ENCODE measurements at regions not wholly inside any gene's neighbourhood (a gene's known extent, or its start where the extent isn't known, plus 50 kb on each side); places are given as distances from the start of the nearest gene placed in this dataset.

DNA sequence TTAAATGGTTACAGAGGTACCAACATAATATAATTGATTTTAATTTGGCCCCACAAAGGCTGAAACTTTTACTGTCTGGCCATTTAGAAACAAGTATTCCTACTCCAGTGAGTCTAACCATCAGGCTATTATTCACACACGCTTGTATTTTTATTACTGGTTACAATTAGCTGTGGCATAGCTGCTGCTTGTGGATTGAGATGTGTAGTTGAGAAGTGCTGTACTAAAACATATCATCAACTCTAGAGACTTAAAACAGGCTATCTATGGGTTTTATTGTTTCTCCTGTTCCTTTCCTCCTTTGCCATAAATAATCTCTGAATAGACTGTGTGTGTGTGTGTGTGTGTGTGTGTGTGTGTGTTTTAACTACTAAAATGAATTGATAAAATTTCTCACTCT, 530.2 kb downstream of the CCDC85A start:
- no peak for DNase-seq

DNA sequence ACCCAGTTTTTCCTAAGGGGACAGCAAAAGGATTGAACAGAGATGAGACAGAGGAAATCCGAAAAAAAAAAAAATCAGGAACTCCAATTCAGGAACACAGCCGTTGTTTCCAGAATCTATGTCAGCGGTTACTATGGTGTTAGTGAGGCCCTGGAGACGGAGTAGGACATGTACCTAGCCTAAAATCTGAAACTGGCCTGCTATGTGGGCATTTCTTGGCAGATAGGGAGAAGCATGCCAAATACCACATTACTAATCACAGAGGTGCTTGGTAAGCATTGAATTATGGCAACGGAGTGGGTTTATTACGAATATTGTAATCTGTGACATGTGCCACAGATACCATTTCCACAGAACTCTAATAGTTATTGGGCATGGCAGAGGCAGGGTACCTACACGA, 530.6 kb downstream of the CCDC85A start:
- no peak for DNase-seq

DNA sequence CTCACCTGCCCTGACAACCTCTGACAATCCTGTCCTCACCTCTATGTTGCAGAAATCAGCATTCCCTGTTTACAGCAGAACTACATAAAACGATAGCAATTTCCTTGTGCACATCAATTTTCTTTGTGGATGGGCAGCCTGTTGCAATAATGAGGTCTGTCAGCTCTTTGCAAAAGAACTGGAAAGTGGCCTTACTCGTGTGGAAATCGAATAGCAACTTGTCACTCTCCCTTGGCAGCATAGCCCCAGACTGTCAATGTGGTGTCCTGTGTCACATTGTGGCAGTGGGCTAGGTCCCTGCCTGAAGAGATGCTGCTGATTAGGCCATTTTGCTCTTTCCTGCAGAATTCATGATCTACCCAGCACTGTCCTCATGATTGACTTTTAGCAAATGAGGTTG, 531.9 kb downstream of the CCDC85A start:
- no peak for DNase-seq

DNA sequence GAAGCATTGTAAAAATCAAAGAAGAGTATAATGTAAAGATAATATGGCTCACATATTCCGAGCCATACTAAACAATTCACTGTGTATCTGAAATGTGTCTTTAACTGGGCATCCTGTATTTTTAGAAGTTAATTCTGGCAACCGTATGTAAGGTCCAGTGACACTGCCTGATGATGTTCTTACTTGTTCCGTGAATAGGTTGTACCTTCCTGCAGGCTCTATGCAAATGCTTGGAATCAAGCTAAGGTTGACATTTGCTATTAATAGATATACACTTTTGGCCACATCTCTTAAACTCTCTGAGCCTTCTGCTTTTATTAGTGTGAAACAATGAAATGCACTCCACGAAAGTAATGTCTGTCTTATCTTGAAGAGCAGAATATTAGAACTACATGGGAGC, 534.6 kb downstream of the CCDC85A start:
- DNase-seq: no peak

DNA sequence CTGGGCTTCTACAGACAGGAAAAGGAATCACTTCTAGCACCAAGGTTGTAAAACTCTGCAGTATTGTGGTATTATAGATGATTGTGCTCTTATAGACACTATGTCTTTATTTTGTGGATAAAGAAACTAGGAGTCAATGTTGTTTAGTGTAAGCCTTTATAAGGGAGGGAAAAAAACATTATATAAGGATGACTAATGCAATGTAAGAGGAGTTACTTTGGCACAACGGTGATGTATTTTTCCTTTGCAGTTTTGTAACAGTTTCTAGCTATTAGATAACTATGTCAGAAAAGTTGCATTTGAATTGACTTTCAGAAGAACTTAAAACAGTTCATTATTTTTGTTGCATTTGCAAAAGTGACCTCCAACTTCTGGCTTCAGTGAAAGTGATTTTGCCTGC, 545.4 kb downstream of the CCDC85A start:
- DNase-seq: no peak

DNA sequence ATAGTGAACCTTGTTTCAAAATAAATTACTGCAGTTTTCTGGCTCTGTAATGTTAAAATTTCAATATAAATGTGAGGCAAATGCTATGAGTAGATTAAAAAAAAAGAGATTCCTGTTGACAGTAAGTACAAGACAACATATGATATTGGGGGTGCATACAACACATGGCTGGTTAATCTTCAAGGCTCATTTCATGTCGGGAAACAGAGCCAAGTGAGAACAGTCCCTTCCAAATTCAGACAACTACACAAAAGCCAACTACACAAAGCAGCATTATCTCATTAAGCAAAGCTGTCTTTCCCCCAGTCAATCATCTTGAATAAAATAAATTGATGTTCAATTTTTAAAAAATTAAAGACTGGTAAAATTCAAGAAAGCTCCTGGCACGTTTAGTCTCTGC, 549.2 kb downstream of the CCDC85A start:
- no peak for DNase-seq

DNA sequence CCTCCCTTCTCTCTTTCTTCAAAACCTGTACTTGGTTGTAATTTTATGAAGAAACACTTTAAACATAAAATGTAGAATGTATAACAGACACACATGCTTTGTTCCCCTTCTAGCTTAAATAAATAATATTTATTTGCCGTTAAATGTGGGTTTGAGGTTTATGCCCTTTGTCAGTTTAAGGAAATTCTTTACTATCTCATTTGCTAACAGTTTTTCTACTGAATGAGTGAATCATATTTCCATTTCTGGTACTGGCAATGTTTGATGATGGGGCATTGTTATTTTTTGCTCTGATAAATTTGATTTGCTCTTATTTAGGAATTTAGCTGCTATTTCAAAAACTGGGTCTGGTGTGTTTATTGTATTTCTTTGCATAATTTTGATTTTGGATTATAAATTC, 555.6 kb downstream of the CCDC85A start:
- DNase-seq: no peak

DNA sequence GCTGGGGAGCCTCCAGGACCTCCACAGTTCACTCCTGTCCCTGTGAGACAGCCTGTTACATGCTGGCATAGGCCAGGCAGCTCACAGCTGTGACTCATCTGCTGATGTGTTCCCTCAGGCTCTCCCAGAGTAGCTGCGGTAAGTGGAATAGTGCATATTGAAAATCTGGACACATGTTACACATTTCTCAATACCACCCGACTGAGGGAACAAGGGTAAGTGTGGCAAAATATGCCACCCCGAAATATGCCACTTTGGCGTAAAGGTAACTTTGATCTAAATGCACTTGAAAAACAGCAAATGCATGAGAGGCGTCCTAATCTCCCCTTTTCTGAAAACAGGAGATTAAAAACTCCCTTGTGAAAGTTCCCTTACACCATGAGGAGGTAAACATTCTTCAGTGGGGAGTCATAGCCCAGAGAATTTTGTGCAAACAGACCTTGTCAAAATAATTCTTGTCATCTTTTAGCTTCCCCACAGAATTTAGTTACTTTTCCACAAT, 557.9 kb downstream of the CCDC85A start:
- DNase-seq: no peak

DNA sequence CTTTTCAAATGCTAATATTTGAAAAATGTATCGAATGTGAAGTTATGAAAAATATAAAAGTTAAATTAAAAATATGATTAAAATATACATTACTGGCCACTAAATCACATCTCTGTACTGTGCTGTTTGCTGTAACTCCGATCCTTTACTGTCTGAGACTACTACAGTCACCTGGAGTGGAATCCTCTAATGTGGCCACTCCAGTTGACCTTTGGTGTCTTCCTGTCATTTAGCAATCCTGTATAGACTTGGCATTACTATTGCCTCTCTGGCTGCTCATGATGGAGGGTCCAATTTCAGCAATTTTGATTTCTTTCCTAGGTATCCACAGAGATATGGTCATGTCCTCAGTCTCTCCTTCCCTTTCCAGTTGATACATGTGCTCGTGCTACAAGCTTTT, 560.0 kb downstream of the CCDC85A start:
- no peak for DNase-seq

DNA sequence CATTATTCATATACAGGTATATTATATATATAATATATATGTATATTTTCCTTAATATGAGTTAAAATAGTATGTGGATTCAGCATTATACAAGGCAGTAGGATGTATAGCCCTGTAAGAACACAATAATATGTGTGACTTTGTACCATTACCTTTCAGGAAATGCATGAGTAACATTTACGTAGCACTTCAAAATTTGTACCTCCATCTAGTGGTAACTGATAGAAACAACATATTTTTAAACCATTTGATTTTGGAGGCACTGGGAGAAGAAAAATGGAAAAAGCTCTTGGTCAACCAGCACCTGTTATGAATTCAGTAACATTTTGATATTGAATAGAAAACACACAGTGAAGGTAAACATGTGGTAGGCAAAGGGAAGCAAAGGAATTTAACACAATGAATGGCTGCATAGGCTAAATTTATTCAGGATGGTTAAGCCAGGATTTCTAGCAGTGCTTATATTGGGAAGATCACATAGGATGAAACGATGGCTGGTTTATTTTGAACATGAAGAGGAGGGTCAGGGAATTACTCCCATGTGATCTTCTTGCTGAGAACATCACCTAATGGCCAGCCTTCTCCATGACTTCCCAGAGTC, 565.5 kb downstream of the CCDC85A start:
- no peak for DNase-seq

DNA sequence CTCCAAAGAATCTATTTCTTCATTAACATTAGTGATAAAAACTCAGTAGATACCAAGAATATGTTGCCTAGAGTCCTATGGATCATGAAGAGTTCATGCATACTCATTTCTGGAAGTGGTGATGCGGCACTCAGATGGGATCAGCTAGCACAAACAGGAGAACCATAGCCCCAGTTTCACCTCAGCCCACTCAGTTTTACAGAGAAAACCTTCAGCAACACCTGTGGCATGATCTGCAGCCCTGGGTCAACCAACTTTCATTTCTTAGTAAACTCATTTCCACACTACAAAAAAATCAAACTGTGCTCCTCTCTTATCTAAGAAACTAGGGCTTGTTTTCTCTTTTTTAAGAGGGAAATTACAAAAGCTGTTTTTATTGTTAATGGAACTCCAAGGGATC, 569.4 kb downstream of the CCDC85A start:
- DNase-seq: no peak

DNA sequence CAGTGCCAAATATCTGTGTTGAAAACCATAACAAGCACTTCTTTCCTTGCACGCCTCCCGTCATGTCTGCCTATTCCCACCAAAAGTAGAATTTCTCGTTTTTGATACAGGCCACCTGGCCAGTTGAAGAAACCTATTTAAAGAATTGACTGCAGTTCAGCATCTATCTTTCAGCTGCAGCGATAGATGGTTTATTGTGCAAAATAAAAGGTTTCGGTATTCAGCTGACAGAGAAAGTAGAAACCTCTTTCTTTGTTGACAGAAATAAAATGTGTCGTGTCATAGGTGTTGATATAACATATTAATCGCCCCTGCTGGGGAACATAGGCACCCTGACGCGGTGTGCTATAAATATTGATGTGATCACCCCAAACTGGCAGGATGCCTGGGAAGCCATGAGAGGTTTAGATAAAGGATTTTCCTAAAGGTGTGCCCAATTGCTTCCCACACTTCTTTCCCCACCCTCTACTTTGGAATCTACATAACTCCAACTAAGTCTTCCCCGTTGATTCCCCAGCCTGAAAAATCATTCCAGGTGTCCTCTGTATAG, 570.4 kb downstream of the CCDC85A start:
- DNase-seq: no peak

DNA sequence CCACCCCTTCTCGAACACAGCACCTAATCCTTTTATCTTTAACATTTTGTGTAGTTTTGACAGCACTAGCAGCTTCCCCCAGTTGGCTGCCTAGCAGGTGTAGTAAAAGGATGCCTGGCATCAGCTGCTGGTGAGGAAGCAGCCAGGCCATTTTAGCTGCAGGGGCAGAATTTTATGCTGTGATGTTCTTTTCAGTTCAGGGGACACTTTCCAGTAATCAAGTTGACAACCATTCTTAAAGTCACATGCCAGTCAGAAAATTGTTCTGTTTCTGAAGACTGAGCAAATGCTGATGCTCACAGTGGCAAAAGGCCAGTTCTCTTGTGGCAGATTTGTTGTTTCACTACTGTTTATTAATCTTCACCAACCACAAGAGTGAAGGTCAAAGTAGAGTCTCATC, 570.8 kb downstream of the CCDC85A start:
- DNase-seq: no peak

DNA sequence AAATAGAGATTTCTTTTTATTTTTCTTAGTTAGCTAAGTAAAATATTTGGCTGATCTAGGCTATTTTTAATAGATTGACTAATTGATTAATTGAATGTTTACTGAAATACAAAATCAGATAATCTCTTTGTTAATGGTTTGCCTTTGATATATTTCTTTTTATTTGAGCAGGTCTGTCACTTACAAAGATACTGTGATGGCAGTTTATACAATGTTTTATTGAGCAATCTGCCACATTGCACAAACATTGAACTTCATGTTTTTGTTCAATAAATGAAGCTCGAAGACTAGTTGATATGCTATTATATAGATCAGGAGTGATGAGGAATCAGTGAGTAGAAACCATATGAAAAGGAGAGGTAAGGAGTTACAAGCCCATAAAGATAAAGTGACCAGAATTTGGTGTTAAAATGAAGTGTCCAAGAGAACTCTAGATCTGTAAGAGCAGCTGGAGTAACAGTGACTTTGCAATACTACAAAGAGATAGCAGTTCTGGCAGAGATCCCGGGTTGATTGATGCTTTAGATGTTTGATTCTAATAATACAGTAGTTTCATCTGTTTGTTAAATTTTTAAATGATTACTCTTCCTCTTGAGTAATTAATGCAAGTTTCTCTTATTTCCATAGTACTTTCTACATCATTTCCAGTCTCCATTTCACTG, 574.2 kb downstream of the CCDC85A start:
- DNase-seq: no peak

DNA sequence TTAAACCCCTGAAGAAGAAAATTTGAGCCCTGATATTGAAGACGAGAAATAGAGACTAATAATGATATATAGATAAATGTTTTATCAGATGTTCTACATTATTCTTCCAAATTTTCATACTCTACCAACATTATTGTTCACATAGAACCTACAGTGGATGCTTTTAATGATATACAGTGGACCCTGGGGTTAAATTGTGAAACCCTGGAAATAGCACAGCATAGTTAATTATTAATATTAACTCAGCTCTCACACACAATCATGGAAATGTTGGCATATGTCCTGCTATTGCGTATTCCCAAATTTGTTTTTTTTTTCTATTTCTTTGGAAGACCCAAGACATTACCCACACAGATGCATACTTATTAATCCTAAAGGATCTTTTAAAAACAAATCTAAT, 579.9 kb downstream of the CCDC85A start:
- no peak for DNase-seq

DNA sequence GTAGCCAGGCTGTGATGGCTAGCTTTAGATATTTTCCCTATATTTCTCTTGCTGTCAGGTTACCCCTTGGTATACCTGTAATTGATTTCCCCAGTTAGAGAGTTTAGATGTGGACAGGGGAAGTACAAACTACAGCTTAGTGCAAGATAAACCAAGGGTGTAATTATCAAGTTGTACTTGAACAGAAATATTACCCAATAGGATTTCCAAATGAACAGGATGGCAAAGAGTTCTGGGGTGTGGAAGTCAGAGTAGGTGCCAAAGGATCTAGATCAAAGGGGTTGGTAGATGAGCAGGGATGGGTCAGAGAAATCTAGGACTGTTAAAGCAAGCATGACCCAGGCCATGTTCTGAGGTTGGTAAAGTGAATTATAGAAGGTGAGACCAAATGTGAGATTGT, 585.2 kb downstream of the CCDC85A start:
- no peak for DNase-seq

DNA sequence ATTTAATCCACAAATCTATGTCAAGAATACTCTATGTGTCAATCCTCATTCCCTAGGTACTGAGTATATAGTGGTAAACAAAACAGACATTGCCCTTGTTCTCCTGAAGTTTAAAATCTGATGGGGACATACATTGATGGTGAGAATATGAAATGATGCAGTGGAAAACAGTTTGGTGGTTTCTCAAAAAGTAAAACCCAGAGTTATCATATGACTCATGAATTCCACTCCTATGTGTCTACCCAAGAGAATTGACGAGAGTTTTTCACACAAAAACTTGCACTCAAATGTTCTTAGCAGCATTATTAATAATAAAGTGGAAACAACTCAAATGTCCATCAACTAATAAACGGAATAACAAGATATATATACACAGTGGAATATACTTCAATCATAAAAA, 586.7 kb downstream of the CCDC85A start:
- no peak for DNase-seq

DNA sequence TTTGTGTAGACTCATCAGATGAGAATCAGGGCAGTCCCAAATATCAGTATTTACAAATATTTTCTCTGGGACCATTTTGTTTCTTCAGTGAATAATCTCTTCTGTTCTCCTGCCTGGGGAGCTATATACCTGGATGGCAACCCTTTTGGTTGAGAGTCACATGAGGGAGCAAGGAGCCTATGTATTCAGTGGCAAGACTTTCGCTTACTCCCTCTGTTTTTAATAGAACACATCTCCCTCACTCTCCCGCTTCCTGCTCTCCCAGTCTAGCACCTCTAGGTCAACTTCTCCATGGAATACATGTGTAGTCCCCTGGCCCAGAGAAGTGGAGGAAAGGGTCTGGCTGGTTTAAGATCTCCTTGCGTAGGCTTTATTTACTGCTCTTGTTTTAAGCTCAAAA, 600.3 kb downstream of the CCDC85A start:
- no peak for DNase-seq

DNA sequence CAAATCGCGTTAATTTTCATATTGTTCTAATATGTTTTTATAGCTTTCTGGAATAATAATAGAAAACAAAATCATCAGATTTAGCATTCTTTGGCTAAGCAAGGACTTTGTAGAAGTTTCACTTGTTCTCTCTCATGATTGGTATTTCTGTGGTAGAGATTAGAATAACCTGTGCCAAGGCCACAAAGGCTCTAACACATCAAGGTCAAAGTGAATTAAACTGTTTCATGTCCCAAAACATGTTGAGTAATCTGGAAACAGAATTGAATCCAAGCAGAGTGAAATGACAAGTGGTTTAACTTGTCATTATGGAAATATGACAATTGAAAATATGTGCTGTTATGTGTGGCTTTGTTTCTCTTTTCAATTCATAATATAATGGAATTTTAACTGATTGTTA, 617.4 kb downstream of the CCDC85A start:
- DNase-seq: no peak

DNA sequence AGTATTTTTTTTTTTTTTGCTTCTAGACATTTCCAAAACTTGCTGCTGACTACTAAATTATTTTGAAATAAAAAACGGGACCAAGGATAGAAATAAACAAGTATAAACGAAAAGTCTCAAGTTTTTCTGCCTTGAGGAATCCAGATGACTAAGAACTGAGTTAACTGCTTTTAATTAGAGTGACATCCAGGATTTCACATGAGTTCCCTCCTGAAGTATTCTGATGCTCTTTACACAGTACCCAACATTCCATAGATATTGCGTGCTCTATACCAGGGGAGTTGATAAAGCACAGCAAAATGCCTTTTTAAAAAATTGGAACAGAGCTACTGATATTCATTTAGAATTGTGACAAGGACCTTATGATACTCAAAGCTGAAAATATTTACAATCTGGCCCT, 618.0 kb downstream of the CCDC85A start:
- no peak for DNase-seq

DNA sequence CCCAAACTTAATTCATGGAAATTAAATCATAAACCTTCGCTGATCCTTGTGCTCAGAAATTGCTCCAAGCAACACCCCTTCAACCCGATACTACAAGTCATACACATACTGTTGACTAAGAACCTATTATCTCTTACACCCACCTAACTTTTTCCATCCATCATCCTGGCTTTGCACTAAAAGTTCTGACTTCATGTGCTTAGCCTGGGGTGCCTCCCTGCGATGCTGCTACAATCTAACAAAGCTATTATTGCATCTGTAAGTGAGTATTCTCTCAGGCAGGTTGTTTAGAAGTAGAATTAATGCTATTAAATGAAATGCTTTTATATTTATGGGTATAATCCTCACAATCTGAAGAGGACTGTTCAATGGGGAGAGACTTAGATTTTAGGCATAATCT, 619.8 kb downstream of the CCDC85A start:
- DNase-seq: no peak

DNA sequence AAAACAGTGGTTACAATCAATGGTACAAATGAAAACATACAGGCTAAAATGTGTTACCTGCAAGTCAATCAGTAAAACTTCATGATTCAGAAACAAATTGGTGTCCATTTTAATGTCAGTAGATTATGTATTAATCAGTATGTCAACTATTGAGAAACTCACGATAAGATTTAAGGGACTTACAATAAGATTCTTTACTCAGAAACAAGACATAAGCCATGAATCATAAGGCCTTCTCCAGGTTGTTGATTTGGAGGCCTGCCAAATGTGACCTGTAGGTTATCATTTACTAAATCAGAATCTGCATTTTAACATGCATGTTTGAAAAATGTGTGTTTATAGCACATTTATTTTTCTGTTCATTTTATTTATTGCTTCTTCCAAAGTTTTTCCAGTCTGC, 623.1 kb downstream of the CCDC85A start:
- DNase-seq: no peak

DNA sequence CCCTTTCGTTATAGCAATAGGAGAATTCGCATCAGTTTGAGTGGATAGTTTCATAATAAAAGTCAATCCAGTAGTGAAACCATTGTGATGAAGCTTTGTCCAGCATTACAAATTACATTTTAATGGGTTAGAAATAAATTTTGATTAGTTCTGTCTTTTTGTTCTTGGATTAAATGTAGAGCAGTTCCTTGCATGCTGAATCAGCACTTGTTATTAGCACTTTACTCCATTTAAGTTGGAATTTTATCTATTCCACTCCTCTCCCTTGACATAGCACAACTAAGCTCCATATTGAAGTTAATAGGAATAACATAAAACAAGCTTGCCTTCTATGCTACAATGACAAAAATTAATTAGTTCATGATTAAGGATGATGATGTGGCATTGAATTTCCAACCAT, 624.1 kb downstream of the CCDC85A start:
- no peak for DNase-seq

DNA sequence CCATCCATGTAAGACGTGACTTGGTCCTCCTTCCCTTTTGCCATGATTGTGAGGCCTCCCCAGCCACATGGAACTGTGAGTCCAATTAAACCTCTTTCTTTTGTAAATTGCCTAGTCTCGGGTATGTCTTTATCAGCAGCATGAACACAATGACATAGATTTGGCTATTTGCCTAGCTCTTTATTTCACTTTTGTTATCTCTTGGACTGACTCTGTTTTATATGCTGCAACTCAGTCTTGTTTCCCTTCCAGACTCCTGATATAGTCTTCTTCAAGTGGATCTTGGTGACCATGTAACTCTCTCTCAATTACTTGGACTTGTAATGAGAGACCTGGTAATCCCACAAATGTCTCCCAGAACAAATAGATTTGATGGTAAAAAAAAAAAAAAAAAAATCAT, 627.6 kb downstream of the CCDC85A start:
- DNase-seq: no peak

DNA sequence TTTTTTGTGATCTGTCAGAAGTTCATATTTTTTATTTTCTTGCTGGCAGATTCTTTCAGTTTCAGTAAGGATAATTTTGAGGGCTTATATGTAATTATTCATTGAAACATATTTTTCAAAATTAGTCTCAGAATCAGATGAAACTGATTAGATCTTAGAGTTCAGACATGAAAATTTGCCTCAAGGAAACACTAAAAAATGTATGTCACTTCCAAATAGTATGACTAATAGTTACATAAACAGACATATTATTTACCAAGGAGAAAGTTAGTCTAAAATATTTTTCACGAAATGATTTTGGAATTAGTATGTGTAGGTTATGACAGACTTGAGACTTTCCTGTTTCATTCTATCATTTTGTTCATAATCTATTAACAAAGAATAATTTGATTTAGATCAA, 628.6 kb downstream of the CCDC85A start:
- no peak for DNase-seq

Data from stimulated activated CD4-positive, alpha-beta T cell treated with anti-CD3 and anti-CD28 coated beads, Interleukin-4, amount 100 ng/mL, for 4 hours (primary cell).